Thyroid gland (tissue), 4 donors: ENCODE measurements at regions not wholly inside any gene's neighbourhood (a gene's known extent, or its start where the extent isn't known, plus 50 kb on each side); places are given as distances from the start of the nearest gene placed in this dataset.

ENCODE experiments used
- POLR2A ChIP-seq, 2 donors: fragments of 450-650 bp; IDR thresholded peaks; one replicate each; pipeline ENCODE4 v1.6.1; 2017; ENCODE audit warnings: antibody characterized with exemption in 2 of 2, mild to moderate bottlenecking in 2 of 2, moderate library complexity in 1 of 2
- TF ChIP-seq, protein P1 (sequence below), 6 experiments: fragments of 200-600 bp in 3 of 6; fragments of 450-650 bp in 3 of 6; sonication (generic) in 3 of 6; IDR thresholded peaks; one replicate each; pipeline ENCODE4 v1.5.1; 2016 to 2019; ENCODE audit warnings: antibody characterized with exemption in 6 of 6, mild to moderate bottlenecking in 2 of 6, inconsistent platforms in 1 of 6, moderate library complexity in 1 of 6

- TF ChIP-seq, protein P1, sequence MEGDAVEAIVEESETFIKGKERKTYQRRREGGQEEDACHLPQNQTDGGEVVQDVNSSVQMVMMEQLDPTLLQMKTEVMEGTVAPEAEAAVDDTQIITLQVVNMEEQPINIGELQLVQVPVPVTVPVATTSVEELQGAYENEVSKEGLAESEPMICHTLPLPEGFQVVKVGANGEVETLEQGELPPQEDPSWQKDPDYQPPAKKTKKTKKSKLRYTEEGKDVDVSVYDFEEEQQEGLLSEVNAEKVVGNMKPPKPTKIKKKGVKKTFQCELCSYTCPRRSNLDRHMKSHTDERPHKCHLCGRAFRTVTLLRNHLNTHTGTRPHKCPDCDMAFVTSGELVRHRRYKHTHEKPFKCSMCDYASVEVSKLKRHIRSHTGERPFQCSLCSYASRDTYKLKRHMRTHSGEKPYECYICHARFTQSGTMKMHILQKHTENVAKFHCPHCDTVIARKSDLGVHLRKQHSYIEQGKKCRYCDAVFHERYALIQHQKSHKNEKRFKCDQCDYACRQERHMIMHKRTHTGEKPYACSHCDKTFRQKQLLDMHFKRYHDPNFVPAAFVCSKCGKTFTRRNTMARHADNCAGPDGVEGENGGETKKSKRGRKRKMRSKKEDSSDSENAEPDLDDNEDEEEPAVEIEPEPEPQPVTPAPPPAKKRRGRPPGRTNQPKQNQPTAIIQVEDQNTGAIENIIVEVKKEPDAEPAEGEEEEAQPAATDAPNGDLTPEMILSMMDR (IDR thresholded peaks at IDR 0.05), result no peak
- TF ChIP-seq POLR2A (IDR thresholded peaks at IDR 0.05), result no peak
These were observed 286.0 kb downstream of the CDK5RAP2 start for GRCh38 chr9:120294003-120294402.
